UCSD-AML1 (cell line): ENCODE measurements at regions not wholly inside any gene's neighbourhood (a gene's known extent, or its start where the extent isn't known, plus 50 kb on each side); places are given as distances from the start of the nearest gene placed in this dataset.

ENCODE experiments used
- DNase-seq: peaks from one replicate; lab custom pipeline; 2025; ENCODE audit not compliant: unreplicated experiment; lab: John Stamatoyannopoulos, UW

DNA sequence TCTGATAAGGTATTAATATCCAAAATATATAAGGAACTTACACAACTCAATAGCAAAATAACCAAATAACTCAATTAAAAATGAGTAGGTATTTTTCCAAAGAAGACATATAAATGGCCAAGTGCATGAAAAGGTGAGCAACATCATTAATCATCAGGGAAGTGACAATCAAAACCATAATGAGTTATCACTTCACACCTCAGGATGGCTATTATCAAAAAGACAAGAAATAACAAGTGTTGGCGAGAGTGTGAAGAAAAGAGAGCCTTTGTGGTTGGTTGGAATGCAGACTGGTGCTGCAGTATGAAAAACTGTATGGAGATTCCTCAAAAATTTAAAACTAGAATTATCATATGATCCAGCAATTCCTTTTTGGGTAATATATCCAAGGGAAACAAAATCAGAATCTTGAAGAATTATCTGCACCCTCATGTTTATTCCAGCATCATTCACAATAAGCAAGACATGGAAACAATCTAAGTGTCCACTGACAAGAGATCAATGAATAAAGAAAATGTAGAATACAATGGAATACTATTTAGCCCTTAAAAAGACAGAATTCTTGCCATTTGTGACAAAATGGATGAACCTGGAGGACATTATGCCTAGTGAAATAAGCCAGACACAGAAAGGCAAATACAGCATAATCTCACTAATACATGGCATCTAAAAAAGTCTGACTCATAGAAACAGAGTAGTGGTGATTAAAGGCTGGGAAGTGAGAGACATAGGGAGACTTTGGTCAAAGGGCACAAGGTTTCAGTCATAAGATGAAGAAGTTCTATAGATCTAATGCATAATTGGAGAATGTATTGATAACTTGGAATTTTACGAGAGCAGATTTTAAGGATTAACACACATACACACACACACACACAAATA lies 175.6 kb downstream of the FOXA2 start:
- no peak for DNase-seq

DNA sequence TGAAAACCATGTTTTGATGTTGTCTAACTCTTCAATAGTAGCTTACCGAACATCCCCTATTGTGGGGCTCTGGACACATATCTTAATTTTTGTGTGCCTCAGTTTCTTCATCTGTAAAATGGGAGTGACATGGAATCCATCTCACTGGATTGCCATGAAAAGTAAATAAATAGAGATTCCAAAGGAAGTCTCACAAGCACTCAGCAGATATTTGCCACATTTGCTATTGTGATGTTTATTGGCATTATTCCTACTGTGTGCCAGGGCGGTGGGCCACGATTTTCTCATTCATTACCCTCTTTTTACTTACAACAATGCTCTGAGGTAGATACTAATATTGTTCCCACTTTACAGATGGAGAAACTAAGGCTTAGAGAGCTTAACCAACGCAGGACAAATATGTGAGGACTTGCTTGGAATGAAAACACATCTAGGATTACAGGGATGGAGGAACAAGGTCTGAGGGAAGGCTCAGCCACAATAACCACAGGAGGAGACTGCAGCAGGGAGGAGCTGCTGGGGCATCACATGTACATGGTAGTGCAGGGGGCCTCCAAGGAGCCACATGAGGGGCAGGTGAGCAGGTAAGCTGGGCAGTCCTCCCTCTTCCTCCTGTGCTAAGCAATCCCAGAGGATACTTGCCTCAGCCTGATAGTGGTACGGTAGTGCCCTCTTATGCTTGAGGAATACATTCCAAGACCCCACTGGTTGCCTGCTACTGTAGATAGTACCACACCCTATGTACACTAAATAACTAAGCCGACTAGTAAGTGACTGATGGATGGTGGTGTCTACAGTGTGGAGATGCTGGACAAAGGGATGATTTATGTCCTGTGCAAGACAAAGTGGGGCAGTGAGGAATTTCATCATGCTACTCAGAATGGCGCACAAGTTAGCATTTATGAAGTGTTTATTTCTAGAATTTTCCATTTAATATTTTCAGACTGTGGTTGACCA lies 176.9 kb downstream of the FOXA2 start:
- no peak for DNase-seq

DNA sequence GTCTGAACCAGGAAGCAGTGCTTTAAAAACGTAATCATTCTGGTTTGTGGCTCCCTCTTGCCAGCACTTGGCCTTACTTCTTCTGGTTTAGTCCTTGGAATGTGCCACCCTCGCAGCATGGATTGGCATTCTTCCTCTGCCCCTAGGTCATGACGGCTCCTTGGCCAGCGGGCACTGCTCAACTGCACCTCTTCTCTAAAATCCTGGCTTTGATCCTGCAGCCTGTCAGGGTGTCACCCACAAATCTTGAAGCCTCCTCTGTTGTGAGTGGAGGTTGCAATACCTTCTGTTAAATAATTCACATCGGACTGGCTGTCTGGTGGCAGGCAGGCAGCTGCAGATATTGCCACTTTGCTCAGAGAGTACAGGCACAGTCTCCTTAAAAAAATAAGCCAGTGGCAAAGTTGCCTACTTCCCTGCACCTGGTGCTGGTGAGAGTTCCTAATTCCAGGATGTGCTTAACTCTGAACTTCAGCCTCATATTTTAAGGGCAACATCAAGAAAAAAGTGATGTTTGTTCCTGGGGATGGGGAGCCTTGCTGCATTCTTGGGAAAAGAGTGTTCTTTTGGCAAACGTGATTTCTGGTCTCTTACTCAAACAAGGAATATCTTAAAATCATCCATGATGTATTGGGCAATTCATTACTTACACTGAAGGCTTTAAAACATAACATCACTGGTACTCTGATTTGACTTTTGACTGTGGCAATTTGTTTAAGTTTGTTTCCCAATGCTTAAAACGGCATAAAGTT lies 179.8 kb downstream of the FOXA2 start:
- DNase-seq = no peak

DNA sequence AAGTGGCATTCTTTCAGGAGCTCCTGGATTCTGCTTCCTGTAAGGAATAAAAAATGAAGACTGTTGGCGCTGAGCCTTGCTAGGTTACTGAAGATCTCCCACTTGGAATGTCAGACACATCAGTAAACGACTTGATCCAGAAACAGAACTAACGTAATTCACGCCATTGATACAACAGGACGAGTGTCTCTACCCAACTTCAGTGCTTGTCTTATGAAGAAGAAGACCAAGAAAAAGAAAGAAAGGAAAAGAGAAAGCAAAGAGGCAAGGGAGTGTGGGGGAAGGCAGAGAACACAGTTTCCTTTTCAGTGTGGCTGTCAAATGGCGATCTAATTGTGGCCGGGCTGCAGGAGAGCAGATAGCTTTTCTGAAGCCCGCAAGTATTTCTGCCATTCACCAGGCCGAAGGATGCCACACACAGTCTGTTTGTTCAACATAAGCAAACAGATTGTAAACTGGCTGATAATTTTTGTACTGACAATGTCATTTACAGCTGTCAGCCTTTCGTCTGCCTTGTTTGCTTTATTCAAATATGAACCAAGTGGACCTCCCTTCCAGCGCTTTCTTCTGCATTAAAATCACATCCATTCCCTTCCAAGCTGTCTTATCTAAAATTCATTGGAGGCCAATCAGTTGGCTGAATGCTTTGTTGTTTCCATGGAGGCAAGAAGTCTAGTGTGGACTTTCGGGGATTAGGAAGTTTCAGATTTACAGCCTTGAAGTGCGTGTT lies 180.6 kb downstream of the FOXA2 start:
- DNase-seq = peak; percentile 52

DNA sequence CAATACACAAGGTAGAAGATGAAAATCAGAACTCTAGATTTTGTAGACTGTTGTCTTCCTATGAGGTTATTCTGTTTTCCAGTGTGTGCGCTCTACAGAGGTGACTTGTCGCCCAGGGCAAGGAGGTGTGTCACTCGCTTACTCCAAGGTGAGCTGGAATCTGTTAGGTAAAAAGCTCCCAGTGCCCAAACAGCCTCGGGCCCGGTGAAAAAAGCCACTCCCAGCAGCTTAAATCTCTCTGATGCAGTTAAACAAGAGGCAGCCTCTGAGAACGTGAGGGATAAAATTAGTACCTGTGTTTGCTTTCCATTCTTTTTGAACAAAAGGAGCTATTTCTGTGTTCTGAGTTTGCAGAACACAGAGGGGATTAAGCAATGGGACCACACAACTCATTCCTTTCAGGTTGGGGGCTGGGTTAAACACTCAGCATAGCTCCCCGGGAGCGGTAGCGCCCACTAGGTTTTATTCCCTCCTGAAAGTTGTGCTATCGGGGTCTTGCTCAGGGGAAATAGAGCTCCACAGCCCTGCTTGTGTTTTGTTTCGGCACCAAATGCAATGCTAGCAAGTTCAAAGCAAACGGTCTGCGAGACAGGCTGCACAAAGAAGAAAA lies 181.2 kb downstream of the FOXA2 start:
- no peak for DNase-seq

DNA sequence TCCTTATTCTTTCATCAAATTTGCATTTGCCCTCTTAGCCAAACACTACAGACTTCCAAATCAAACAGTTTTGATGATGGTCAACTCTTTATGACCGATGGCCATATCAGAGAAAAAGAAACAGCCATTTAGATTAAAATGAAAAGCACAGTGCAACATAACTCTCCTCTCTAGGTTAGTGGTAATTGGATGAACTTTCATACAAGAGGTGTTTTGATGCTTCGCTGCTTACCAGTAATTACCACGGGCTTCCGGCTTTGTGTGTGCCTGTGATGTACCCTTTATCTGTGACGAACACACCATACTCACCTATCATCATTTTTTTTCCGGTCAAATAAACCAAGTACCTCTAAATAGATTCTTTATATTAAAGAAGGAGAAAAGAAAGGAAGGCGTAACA lies 181.8 kb downstream of the FOXA2 start:
- DNase-seq = no peak

DNA sequence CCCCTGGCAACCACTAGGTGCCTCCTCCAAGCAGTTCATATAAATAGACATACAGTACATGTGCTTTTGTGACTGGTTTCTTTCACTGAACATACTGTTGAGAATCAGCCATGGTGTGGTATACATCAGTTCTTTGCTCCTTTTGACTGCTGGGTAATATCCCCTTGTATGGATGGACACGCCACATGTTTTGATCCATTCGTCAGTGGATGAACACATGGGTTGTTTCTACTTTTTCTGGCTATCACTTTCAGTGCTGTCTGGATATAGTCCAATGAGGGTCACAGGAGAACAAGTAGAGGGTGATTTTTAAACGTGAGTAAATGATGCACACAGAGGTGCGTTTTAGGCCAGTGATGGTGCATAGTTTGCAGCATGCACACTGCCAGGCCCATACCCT lies 183.9 kb downstream of the FOXA2 start:
- DNase-seq = no peak

DNA sequence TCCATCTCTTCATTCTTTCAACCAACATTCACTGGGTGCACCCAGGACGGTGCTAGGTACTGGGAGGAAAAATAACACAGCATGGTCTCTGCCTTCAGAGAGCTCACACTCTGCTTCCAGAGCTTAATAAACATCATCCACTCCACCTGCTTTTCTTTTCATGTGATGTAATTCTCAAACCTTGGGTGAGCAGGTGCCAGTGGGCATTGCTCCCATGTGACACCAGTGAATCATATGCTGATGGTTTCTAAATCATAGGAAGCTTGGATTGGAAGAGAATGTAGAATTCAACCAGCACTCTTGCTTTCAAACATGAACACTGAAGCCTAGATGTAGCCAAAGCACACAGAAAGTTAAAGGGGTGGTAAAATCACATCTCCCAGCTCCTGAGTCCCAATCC lies 189.8 kb downstream of the FOXA2 start:
- no peak for DNase-seq

DNA sequence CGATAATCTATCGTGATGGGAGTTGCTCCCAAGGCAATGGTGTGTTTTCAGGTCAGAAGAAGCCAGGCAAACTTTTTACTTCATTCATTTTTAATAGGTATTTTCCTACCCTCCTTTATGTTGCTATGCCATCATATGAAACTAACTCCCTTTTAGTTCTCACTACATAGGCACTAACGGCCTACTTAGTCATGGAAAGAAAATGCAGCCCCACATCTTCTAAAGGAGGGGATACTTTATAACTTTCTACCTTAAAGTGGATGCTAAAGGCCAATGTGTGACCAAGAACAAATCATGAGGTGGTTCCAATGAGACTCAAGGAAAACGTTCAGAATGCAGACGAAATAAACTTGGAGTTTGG lies 193.8 kb downstream of the FOXA2 start:
- no peak for DNase-seq

DNA sequence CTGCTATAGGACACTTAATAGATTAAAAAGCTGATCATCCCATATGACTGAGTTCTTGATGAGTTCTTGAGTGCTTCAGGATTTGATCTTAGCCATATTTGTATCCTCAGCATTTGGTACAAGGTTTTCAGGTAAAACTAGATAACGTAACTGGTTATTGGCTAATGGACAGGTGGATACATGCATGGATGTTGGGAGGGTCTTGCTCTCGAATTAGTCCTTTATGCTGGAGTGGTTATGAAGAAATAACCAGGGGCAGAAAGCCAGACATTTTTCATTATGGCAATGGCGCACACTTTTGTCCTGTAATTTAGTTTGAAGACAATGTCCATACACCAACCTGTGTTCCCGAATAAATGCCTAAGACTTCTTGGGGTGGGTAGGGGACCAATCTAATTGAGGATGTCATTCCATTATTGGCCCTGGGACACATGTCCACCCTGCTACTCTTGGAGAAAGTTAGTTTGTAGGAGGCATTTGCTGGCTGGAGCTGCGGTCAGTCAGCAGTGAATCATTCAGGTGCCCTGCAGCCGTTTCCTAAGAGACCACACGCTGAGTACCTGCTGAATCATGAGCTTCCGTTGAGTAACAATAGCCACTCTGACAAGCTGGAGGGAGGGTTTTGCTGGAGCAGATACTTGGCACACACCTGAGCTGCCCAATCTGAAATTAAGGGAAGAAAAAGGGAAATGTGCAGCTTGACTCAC lies 194.4 kb downstream of the FOXA2 start:
- no peak for DNase-seq

DNA sequence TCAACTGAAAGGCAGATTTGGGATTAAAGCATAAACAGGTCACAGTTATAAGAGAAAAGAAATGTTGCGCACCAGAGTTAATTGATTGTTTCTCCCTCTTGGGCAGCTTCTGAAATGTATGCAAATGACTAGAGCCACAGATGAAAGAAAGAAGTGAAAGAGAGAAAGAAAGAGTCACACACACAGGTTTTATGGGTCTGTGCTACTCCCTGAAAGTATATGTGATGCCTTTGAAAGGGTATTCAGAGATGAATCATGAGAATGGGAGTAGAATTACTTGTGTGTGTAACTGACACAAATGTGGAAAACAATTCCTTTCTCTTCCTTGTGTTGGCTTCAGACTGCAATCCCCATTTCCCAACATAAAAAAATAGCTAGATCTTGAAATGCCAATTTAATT lies 196.9 kb downstream of the FOXA2 start:
- DNase-seq = no peak

DNA sequence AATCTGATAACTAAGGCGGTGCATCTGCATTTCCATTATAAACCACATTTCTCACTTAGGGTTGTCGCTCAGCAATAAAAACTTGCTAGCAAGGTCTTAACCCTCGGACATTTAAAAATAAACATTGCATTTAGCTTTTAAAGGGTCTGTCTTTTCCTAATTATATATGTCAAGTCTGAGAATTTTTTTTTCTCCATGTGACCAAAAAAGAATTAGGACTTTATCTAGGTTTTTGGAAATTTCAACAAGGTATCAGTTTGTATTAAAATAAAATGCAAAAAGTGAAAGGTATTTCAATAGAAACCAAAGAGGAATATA lies 198.1 kb downstream of the FOXA2 start:
- DNase-seq = no peak

DNA sequence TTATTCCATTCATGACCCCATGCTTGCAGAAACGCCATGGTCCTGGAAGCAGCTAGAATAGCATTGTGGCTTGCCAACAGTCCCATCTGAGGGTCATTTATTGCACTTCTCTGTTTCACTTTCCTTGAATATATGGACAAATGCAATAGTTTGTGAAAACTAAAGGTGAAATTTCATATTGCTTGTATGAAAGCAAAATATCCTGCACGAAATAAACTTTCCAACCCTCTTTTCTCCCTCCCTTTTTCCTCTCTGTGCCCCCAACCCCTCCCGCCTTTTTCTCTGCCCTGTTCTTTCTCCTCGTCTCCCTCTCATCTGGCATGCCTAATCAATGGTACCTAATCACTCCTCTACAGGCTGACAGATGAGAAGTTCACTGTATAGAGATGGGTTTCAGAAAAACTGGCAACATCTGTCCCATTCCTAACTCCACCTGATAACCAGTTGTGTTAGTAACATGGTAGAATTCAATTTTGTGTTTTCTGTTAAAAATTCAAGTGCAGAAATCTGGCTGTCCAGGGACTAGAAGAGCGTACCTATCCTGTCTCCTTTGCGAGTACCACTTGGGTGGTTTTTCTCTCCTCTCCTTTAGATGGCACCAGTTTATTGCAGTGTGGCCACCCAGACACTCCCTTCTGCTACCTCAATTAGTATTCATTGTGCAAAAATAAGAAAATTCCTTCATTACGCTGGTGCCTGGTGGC lies 198.6 kb downstream of the FOXA2 start:
- no peak for DNase-seq

DNA sequence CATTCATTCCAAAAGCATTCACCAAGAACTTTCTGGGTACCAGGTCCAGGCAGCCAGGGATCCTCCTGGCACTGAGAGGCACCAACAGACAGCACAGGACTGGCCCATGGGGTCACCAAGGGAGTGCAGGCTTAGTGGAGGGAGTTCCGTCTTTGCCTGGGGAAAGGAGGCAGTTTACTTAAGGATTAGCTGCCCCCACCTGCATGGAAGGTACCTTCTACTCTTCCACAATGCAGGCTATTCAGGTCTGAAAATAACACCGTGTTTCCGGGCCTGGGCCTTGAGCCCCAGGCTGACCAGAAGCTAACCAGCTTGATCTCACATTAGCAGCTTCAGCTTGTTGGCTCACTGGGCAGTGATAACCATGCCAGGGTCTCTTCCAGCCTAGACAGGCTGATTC lies 199.4 kb downstream of the FOXA2 start:
- no peak for DNase-seq

DNA sequence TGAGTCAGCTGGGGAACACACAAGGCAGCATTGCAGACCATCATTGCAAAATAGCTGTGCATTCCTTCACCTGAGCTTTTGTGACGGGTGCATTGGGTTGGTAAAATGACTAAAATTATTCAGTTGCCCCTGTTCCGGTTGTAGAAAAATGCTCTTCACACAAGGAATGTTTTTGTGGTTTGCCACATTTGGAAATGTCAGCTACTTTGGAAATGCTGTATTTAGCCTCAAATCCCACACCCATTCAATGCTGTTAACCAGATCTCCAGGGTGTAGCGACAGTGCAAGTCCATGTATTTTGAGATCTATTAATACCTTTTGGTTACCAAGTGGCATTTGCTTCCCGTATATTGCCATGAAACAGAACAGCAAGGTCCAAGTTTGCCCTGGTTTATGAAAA lies 201.2 kb downstream of the FOXA2 start:
- no peak for DNase-seq

DNA sequence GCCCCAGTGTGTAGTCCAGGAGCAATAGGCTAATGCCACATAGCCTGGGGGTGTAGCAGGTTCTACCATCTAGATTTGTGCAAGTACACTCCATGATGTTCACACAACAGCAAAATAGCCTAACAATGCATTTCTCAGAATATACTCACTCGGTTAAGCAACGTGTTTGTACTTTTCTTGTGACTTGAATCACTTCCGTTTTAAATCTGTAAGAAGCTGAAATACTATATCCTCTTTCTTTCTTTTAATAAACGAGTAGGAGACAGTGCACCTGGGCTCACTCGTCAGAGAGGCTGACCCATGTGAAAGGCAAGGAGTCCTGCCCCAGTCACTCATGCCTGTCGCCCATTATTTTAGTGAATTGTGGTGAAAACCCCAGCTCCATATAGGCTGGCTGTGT lies 201.6 kb downstream of the FOXA2 start:
- DNase-seq = no peak

DNA sequence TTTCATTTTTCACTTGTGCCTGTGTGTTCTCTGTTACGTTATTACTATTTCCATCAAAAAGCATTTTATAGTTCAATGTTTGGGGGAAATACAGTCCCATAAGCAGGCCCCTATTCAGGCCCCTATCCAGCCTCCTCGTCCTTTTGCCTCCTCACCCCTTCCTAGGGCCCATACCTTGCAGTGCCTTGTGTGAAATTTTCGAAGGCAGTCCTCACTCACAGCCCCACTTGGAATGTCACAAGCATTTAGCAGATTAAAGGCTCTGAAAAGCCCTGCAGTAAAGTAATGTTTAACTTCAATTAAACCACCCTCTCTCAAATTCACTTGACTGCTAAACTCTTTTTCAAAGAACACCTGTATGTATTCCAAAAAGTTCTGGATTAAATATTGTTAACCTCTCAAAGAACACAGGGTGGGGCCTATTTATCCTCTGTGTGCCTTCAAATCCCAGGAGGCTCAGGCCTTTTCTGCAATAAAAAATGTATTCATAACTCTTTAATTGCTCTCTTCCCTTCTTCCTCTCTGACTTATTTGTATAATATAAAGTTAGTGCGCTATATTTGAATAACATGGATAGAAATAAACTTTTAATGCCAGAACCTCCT lies 202.5 kb downstream of the FOXA2 start:
- DNase-seq = no peak

DNA sequence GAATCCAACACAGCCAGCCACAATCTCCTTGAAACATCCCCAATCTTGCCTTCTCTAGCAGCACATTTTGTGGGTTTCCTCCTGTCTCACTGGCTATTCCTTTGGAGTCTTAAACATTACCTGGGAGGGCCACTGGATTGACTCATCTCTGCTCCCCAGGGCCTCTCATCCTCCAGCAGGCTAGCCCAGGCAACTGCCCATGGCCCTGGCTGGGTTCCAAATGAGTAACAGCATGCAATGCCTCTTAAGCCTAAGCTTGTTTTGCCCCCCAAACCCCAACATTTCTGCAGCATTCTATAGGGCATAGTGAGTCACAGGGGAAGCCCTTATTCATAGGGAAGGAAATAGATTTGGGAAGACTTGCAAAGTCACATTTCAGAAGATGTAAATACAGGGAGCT lies 204.9 kb downstream of the FOXA2 start:
- DNase-seq = no peak
